HEK293 (cell line): ENCODE measurements at regions not wholly inside any gene's neighbourhood (a gene's known extent, or its start where the extent isn't known, plus 50 kb on each side); places are given as distances from the start of the nearest gene placed in this dataset.

ENCODE experiments used
- YY2 ChIP-seq: fragments of 450-650 bp; formaldehyde crosslinking; IDR thresholded peaks from 2 replicates; pipeline ENCODE4 v1.5.1; 2016; ENCODE audit warnings: missing biosample characterization, missing genetic modification characterization
- ZNF114 ChIP-seq: fragments of 450-650 bp; formaldehyde crosslinking; IDR thresholded peaks from 2 replicates; pipeline ENCODE4 v1.5.0; 2017; ENCODE audit warnings: missing biosample characterization, missing genetic modification characterization
- ZNF121 ChIP-seq: fragments of 450-650 bp; formaldehyde crosslinking; IDR thresholded peaks from 2 replicates; pipeline ENCODE4 v1.5.1; 2016; ENCODE audit warnings: missing biosample characterization, missing genetic modification characterization
- ZNF169 ChIP-seq: fragments of 450-650 bp; formaldehyde crosslinking; IDR thresholded peaks from 2 replicates; pipeline ENCODE4 v1.5.1; 2016; ENCODE audit warnings: missing biosample characterization, missing genetic modification characterization
- ZNF274 ChIP-seq, 2 experiments: fragments of 200-500 bp in 1 of 2; fragments of 450-650 bp in 1 of 2; sonication (Bioruptor generic) in 1 of 2; formaldehyde crosslinking in 1 of 2; IDR thresholded peaks; 2 replicates each; pipeline versions ENCODE4 v1.5.1 to v1.6.1; 2014 to 2016; ENCODE audit warnings: borderline replicate concordance in 1 of 2, inconsistent platforms in 1 of 2, low read length in 1 of 2, missing biosample characterization in 1 of 2, missing genetic modification characterization in 1 of 2
- ZNF510 ChIP-seq: fragments of 450-650 bp; formaldehyde crosslinking; IDR thresholded peaks from 2 replicates; pipeline ENCODE4 v1.5.1; 2018; ENCODE audit warnings: mild to moderate bottlenecking, missing genetic modification characterization, missing biosample characterization; ENCODE audit not compliant: insufficient replicate concordance
- ZNF529 ChIP-seq: fragments of 450-650 bp; formaldehyde crosslinking; IDR thresholded peaks from 2 replicates; pipeline ENCODE4 v1.5.1; 2017; ENCODE audit warnings: missing genetic modification characterization, missing biosample characterization; ENCODE audit not compliant: insufficient replicate concordance
- ZNF585B ChIP-seq: fragments of 450-650 bp; formaldehyde crosslinking; IDR thresholded peaks from 2 replicates; pipeline ENCODE4 v1.5.1; 2016; ENCODE audit warnings: missing biosample characterization, missing genetic modification characterization
- ZNF768 ChIP-seq: fragments of 450-650 bp; formaldehyde crosslinking; IDR thresholded peaks from 2 replicates; pipeline ENCODE4 v1.5.1; 2018; ENCODE audit warnings: missing biosample characterization, mild to moderate bottlenecking, missing genetic modification characterization
- TF ChIP-seq, protein P1 (sequence below): fragments of 450-650 bp; formaldehyde crosslinking; IDR thresholded peaks from 2 replicates; pipeline ENCODE4 v1.5.1; 2016; ENCODE audit warnings: missing biosample characterization, missing genetic modification characterization
- TF ChIP-seq, protein P2 (sequence below): fragments of 450-650 bp; formaldehyde crosslinking; IDR thresholded peaks from 2 replicates; pipeline ENCODE4 v1.5.1; 2017; ENCODE audit warnings: missing biosample characterization, missing genetic modification characterization
- TF ChIP-seq, protein P3 (sequence below): fragments of 450-650 bp; formaldehyde crosslinking; IDR thresholded peaks from 2 replicates; pipeline ENCODE4 v1.5.1; 2017; ENCODE audit warnings: missing biosample characterization, mild to moderate bottlenecking, missing genetic modification characterization, moderate library complexity
- TF ChIP-seq, protein P4 (sequence below): fragments of 450-650 bp; formaldehyde crosslinking; IDR thresholded peaks from 2 replicates; pipeline ENCODE4 v1.5.1; 2016; ENCODE audit warnings: missing biosample characterization, missing genetic modification characterization

DNA sequence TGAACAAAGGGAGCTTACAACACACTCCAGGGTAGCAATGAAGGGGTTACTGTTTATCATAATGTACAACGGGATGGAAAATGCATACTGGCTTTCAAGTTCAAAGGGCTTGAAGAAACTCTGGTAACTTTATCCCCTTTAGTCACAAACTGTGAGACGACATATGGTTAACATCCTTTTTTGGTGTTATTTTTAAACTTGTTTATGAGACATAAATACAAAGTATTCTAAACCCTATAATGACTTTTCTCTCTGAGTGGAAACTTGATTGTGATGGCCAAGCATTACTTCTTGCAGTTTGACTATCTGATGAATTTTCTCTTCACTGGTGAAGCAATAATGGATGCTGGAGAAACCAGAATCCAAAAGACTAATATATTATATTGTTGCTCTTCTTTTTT lies 62.0 kb upstream of the SEMA3A start:
- TF ChIP-seq ZNF169 (no peak), ZNF114 (tag by site-specific recombination) (no peak), ZNF768 (no peak), ZNF529 (no peak), ZNF585B (no peak), YY2 (tag by site-specific recombination) (no peak), ZNF121 (tag by site-specific recombination) (no peak), ZNF510 (no peak), ZNF274 (IDR thresholded peaks at IDR 0.05; ENCODE audit: low read length) (no peak), ZNF274 (tag by site-specific recombination; IDR thresholded peaks at IDR 0.05; ENCODE audit: borderline replicate concordance) (no peak)
- TF ChIP-seq, protein P1, sequence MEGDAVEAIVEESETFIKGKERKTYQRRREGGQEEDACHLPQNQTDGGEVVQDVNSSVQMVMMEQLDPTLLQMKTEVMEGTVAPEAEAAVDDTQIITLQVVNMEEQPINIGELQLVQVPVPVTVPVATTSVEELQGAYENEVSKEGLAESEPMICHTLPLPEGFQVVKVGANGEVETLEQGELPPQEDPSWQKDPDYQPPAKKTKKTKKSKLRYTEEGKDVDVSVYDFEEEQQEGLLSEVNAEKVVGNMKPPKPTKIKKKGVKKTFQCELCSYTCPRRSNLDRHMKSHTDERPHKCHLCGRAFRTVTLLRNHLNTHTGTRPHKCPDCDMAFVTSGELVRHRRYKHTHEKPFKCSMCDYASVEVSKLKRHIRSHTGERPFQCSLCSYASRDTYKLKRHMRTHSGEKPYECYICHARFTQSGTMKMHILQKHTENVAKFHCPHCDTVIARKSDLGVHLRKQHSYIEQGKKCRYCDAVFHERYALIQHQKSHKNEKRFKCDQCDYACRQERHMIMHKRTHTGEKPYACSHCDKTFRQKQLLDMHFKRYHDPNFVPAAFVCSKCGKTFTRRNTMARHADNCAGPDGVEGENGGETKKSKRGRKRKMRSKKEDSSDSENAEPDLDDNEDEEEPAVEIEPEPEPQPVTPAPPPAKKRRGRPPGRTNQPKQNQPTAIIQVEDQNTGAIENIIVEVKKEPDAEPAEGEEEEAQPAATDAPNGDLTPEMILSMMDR: no peak
- TF ChIP-seq, protein P2, sequence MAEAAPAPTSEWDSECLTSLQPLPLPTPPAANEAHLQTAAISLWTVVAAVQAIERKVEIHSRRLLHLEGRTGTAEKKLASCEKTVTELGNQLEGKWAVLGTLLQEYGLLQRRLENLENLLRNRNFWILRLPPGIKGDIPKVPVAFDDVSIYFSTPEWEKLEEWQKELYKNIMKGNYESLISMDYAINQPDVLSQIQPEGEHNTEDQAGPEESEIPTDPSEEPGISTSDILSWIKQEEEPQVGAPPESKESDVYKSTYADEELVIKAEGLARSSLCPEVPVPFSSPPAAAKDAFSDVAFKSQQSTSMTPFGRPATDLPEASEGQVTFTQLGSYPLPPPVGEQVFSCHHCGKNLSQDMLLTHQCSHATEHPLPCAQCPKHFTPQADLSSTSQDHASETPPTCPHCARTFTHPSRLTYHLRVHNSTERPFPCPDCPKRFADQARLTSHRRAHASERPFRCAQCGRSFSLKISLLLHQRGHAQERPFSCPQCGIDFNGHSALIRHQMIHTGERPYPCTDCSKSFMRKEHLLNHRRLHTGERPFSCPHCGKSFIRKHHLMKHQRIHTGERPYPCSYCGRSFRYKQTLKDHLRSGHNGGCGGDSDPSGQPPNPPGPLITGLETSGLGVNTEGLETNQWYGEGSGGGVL (tag by site-specific recombination): no peak
- TF ChIP-seq, protein P3, sequence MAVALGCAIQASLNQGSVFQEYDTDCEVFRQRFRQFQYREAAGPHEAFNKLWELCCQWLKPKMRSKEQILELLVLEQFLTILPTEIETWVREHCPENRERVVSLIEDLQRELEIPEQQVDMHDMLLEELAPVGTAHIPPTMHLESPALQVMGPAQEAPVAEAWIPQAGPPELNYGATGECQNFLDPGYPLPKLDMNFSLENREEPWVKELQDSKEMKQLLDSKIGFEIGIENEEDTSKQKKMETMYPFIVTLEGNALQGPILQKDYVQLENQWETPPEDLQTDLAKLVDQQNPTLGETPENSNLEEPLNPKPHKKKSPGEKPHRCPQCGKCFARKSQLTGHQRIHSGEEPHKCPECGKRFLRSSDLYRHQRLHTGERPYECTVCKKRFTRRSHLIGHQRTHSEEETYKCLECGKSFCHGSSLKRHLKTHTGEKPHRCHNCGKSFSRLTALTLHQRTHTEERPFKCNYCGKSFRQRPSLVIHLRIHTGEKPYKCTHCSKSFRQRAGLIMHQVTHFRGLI (tag by site-specific recombination): no peak
- TF ChIP-seq, protein P4, sequence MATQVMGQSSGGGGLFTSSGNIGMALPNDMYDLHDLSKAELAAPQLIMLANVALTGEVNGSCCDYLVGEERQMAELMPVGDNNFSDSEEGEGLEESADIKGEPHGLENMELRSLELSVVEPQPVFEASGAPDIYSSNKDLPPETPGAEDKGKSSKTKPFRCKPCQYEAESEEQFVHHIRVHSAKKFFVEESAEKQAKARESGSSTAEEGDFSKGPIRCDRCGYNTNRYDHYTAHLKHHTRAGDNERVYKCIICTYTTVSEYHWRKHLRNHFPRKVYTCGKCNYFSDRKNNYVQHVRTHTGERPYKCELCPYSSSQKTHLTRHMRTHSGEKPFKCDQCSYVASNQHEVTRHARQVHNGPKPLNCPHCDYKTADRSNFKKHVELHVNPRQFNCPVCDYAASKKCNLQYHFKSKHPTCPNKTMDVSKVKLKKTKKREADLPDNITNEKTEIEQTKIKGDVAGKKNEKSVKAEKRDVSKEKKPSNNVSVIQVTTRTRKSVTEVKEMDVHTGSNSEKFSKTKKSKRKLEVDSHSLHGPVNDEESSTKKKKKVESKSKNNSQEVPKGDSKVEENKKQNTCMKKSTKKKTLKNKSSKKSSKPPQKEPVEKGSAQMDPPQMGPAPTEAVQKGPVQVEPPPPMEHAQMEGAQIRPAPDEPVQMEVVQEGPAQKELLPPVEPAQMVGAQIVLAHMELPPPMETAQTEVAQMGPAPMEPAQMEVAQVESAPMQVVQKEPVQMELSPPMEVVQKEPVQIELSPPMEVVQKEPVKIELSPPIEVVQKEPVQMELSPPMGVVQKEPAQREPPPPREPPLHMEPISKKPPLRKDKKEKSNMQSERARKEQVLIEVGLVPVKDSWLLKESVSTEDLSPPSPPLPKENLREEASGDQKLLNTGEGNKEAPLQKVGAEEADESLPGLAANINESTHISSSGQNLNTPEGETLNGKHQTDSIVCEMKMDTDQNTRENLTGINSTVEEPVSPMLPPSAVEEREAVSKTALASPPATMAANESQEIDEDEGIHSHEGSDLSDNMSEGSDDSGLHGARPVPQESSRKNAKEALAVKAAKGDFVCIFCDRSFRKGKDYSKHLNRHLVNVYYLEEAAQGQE (tag by site-specific recombination): no peak
